SJSA1 (cell line): ENCODE measurements at regions not wholly inside any gene's neighbourhood (a gene's known extent, or its start where the extent isn't known, plus 50 kb on each side); places are given as distances from the start of the nearest gene placed in this dataset.

Experiments used
- DNase-seq, 2 experiments: peaks; one replicate each; pipeline ENCODE4 v3.0.0-alpha.2; 2015 to 2020; ENCODE audit warnings: low spot score in 2 of 2, low read depth in 1 of 2
- H3K27ac ChIP-seq: fragments of 250-450 bp; sonication (Bioruptor Pico); 2 replicates; pipeline ENCODE4 v1.5.1; 2020; ENCODE audit warnings: mild to moderate bottlenecking, moderate library complexity
- H3K27me3 ChIP-seq: fragments of 250-450 bp; sonication (Bioruptor Pico); replicated peaks from 2 replicates; pipeline ENCODE4 v1.5.1; 2020; ENCODE audit warnings: mild to moderate bottlenecking, moderate library complexity
- H3K36me3 ChIP-seq: fragments of 250-450 bp; sonication (Bioruptor Pico); 2 replicates; pipeline ENCODE4 v1.5.1; 2020; ENCODE audit warnings: mild to moderate bottlenecking
- H3K4me1 ChIP-seq: fragments of 250-450 bp; sonication (Bioruptor Pico); replicated peaks from 2 replicates; pipeline ENCODE4 v1.6.1; 2021; ENCODE audit warnings: mild to moderate bottlenecking
- H3K4me3 ChIP-seq: fragments of 250-450 bp; sonication (Bioruptor Pico); 2 replicates; pipeline ENCODE4 v1.5.1; 2020; ENCODE audit warnings: mild to moderate bottlenecking
- H3K9me3 ChIP-seq: fragments of 250-450 bp; sonication (Bioruptor Pico); replicated peaks from 2 replicates; pipeline ENCODE4 v1.5.1; 2020; ENCODE audit warnings: mild to moderate bottlenecking

DNA sequence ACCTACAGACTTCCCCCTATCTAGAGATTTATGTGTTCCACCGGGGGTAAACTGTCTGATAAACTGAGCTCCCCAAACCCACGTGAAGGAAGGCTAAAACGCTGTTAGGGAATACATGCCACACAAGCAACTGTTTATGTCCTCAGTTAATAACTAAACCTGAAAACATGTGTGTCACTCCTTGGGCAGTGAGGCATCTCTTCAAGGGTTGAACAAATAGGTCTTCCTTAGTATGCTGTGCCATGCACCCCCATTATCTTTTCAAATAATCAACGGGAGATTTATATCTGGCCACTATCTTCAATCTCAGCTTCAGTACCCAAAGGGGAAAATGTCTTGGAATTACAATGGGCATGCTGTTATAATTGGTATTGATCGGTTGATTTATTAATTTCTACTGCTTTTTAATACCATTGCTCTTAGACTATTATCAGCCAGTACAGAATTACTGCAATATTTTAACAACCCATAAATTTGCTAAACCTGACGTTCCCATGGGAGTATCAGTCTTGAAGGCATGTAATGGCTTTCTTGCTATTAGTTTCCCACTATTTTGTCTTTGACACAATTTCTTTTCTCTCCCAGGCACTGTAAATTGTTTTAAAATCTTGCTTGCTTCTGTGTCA, 279.2 kb upstream of the P2RY1 start:
- H3K4me1 ChIP-seq = no peaks in the 10 kb centered on the region
- DNase-seq = no peak
- H3K4me3 ChIP-seq = no peak overlapping the region
- no peaks in the 10 kb centered on the region for H3K27me3 ChIP-seq
- H3K27ac ChIP-seq = no peak overlapping the region
- H3K36me3 ChIP-seq = no peaks in the 10 kb centered on the region
- no peaks in the 10 kb centered on the region for H3K9me3 ChIP-seq

DNA sequence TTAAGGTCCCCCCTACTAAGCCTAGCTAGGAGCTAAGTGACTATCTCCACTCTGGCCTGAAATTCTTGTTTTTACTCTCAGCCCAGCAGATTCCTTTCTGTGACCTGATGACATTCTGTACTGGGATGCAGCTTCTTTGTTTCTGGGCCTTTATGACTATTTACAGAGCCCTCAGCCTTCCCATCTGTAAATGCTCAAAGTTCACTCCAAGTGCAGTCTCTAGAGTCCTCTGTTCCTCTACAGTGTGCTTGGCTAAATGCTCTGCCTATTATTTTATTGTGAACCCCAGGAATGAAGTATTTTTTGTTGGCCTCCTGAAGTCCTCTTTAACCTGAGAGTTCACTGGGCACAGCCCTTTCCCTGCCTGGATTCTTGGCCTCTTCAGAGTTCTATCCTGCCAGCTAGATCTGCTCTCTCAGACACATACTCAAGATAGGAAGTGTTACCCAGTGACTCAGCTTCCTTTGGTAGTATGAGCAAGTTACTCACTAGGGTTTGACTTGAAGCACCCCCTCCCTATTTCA, 278.1 kb upstream of the P2RY1 start:
- no peaks in the 10 kb centered on the region for H3K36me3 ChIP-seq
- H3K27me3 ChIP-seq = no peaks in the 10 kb centered on the region
- H3K9me3 ChIP-seq = no peaks in the 10 kb centered on the region
- H3K27ac ChIP-seq = no peak overlapping the region
- no peak for DNase-seq
- H3K4me3 ChIP-seq = no peak overlapping the region
- H3K4me1 ChIP-seq = no peaks in the 10 kb centered on the region

DNA sequence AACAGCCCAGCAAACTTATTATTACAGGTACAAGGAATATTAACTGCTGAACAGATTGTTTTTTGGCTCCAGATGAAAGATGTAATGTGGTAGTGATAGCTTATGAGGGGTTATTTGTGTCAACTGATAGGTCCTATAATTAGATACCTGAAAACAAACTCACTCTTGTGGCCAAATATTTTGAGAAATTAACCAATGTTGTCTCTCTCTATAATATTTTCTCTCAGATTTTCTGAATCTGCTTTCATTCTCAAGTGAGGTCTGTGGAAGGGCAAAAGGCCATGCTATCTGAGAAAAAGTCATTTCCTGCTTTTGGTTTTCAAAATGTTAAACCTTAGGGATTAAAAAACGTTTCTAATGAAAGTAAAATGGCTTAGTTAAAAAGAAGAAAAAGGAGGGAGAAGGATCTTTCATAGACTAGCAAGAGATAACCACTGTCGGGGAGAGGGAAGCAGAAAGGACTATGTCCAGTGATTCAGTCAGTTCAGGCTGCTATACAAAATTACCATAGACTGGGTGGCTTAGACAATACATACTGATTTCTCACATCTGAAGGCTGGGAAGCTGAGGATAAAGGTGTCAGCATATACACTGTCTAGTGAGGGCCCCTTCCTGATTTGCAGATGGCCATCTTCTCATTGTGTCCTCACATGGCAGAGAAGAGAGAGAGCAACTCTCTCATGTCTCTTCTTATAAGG, 277.5 kb upstream of the P2RY1 start:
- no peaks in the 10 kb centered on the region for H3K9me3 ChIP-seq

DNA sequence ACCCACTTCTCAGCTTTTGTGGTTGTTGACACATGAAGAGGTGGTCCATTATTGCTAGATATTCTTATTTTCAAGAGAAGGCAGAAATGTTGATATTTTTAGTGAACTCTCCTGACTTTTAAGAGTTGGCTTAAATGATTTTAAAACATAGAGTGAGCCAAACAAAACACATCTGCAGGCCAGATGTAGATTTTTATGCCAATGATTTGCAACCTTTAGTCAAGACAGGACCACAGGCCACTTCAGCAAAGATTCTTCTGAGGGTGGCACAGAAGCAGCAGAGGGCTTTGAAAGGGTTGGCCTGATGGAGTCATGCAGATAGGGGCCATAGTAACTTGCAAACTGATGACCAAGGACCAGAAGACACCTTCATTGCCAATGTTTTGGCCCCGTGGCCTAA, 276.5 kb upstream of the P2RY1 start:
- no peak overlapping the region for H3K27ac ChIP-seq
- H3K9me3 ChIP-seq = no peaks in the 10 kb centered on the region
- H3K36me3 ChIP-seq = no peaks in the 10 kb centered on the region
- H3K4me3 ChIP-seq = no peak overlapping the region
- H3K27me3 ChIP-seq = no peaks in the 10 kb centered on the region
- no peaks in the 10 kb centered on the region for H3K4me1 ChIP-seq
- DNase-seq = no peak

More for the DNA sequence above, 277.5 kb upstream of the P2RY1 start:
- Histone ChIP-seq H3K27ac (no peak overlapping the region), H3K4me3 (no peak overlapping the region), H3K27me3 (no peaks in the 10 kb centered on the region), H3K4me1 (no peaks in the 10 kb centered on the region), H3K36me3 (no peaks in the 10 kb centered on the region)
- no peak for DNase-seq

DNA sequence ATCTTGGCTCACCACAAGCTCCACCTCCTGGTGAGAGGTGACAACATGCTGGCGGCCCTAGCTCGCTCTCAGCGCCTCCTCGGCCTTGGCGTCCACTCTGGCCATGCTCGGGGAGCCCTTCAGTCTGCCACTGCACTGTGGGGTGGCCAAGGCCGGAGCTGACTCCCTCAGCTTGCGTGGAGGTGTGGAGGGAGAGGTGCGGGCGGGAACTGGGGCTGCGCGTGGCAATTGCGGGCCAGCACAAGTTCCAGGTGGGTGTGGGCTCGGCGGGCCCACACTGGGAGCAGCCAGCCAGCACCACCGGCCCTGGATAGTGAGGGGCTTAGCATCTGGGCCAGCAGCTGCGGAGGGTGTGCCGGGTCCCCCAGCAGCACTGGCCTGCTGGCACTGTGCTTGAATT, 275.7 kb upstream of the P2RY1 start:
- H3K4me1 ChIP-seq = no peaks in the 10 kb centered on the region
- H3K27ac ChIP-seq = no peak overlapping the region
- H3K27me3 ChIP-seq = no peaks in the 10 kb centered on the region
- H3K9me3 ChIP-seq = no peaks in the 10 kb centered on the region
- no peak for DNase-seq
- H3K4me3 ChIP-seq = no peak overlapping the region
- H3K36me3 ChIP-seq = no peaks in the 10 kb centered on the region

DNA sequence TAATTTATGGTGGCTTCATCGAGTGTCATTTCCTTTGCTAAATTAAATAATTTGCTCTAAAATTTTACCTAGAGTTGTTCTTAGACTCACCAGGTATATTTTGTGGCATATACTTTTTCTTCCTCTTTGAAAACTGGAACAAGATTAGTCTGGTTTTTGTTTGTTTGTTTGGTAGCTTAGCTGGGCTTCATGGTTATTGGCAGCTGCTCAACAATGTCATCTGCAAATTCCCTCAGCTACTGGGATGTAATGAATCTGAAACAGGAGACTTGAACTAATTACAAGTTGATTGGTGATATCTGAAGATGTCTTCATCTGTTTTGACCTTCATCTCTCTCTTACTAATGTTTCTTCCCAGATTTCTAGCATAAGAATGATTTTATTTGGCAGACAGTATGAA, 270.5 kb upstream of the P2RY1 start:
- Histone ChIP-seq H3K27me3 (no peaks in the 10 kb centered on the region), H3K4me3 (no peak overlapping the region), H3K27ac (no peak overlapping the region), H3K4me1 (no peaks in the 10 kb centered on the region), H3K9me3 (no peaks in the 10 kb centered on the region), H3K36me3 (no peaks in the 10 kb centered on the region)
- DNase-seq = no peak

DNA sequence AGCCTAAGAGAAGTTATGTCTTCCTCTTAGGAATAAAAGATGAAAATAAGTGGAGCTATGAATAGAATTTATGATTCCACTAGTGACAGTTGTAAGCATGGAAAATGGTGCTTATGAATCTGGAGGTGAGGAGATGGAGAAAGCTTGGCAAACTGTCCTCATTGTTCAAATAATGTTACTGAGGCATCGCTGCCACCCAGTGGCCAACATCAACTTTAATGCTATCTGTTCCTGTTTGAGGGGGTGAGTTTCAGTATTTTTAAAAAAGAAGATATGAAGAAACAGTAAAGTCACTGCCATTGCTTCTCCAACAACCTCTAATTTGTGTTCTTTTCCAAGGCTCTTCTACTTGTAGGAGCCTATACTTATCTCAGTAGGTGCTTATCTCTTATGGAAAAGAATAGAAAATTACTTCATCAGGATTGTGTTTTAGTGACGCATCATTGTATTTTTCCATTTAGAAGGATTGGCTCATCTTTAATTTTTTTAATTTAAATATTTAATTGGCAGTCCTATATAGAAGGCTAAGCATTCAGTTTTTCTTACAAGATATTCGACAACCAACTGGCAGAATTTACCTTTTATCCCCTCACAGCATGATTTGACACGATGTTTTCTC, 260.4 kb upstream of the P2RY1 start:
- H3K36me3 ChIP-seq = no peaks in the 10 kb centered on the region
- H3K4me3 ChIP-seq = no peak overlapping the region
- H3K4me1 ChIP-seq = no peaks in the 10 kb centered on the region
- H3K27ac ChIP-seq = no peak overlapping the region
- DNase-seq = peak in 1 of 2 experiments; percentile 9
- H3K9me3 ChIP-seq = no peaks in the 10 kb centered on the region
- H3K27me3 ChIP-seq = peaks cover 4% of the 10 kb centered on the region

DNA sequence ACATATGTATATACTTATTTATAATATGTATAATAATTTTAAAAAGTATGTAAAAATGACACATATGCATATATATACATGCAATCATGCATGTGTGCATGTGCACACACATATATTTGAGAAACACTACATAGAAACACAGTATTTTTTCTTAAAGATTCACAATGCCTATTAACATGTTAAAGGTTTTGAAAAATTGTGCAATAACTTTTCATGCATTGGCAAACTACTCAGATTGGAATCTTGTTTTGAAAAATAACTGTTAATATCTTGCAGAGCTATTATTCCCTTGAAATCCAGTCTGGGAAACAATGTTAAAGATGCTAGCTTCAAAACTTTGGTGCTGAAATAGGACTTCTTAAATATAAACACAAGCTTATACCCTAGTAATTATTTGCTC, 256.2 kb upstream of the P2RY1 start:
- no peak for DNase-seq
- Histone ChIP-seq H3K4me3 (no peak overlapping the region), H3K27me3 (peaks cover 16% of the 10 kb centered on the region), H3K9me3 (no peaks in the 10 kb centered on the region), H3K27ac (no peak overlapping the region), H3K36me3 (no peaks in the 10 kb centered on the region), H3K4me1 (no peaks in the 10 kb centered on the region)

DNA sequence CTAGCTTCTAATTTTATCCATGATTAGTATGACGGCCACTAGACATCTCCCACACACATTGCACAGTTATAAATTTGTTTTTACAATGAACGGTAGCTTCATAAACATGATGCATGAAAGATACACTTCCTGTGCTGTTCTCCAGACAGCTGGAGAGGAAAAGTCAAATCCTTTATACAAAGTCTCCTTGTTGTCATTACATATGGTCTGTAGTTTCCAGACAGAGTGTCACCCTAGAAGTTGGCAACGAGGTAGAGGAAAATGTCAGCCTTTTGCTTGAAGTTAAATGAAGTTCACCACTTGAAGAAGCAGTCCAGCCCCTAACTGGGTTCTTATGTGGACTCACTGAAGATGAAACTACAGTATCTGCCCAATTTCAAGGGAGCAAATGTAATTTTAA, 253.0 kb upstream of the P2RY1 start:
- Histone ChIP-seq H3K27me3 (peaks cover 16% of the 10 kb centered on the region), H3K27ac (no peak overlapping the region), H3K9me3 (no peaks in the 10 kb centered on the region), H3K4me1 (no peaks in the 10 kb centered on the region), H3K4me3 (no peak overlapping the region), H3K36me3 (no peaks in the 10 kb centered on the region)
- DNase-seq = no peak

DNA sequence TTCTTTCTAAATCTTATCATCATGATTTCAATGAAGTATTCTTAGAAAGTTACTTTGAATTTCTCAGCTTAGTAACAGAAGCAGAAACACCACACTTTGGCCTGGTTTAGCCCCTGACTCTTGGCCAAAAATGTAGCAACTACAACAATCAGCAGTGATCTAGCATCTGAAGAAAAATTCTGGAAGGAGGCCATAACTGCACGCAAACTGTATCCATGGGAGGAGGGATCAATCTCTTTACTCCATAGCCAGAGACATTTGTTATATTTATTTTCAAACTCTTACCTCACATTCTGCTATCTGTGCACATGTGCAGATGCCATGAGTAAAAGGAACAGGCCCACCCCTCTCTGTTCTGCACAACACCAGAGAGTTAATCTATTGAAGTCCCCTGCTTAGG, 251.0 kb upstream of the P2RY1 start:
- Histone ChIP-seq H3K36me3 (no peaks in the 10 kb centered on the region), H3K27ac (no peak overlapping the region), H3K4me3 (no peak overlapping the region), H3K27me3 (peaks cover 12% of the 10 kb centered on the region), H3K4me1 (no peaks in the 10 kb centered on the region), H3K9me3 (no peaks in the 10 kb centered on the region)
- no peak for DNase-seq

DNA sequence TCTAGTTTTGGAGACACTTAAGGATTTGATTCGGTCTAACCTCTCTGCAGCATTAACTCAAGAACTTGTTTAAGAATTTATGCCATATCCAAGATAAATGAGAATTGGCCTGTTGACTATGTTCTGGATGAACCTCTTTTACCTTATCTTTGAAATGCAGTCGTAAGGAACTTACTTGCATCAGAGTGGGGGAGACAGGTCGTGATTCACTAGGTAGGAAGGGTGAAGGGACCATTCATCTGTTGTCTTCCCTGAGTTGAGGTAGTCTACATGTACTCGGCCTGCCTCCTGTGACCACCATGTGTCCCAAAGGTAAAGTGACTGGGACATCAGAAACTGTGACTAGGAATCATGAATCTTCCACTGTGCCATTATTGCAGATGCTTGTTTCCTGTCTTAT, 248.0 kb upstream of the P2RY1 start:
- H3K27me3 ChIP-seq = peaks cover 4% of the 10 kb centered on the region
- H3K27ac ChIP-seq = no peak overlapping the region
- no peaks in the 10 kb centered on the region for H3K36me3 ChIP-seq
- no peaks in the 10 kb centered on the region for H3K9me3 ChIP-seq
- H3K4me3 ChIP-seq = no peak overlapping the region
- H3K4me1 ChIP-seq = no peaks in the 10 kb centered on the region
- no peak for DNase-seq

DNA sequence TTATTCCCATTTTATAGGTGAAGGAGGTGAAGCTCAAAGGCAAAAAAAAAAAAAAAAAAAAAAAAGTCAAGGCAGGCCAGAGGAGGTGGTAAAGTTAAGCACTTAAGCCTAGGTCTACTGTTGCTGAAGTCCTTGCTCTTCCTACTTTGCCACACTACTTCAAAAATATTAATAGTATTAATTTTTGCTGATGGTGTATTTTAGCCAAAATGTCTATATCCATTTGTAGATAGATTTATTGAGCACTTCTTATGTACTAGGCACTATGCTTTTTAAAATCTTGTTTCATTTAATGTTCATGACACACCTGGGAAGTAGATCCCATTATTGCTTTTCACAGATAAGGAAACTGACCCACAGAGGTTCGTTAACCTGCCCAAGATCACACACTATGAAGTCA, 247.1 kb upstream of the P2RY1 start:
- Histone ChIP-seq H3K27ac (no peak overlapping the region), H3K4me3 (no peak overlapping the region), H3K4me1 (no peaks in the 10 kb centered on the region), H3K27me3 (no peaks in the 10 kb centered on the region; the same call in none of the 2 replicates), H3K36me3 (no peaks in the 10 kb centered on the region), H3K9me3 (no peaks in the 10 kb centered on the region)
- no peak for DNase-seq

DNA sequence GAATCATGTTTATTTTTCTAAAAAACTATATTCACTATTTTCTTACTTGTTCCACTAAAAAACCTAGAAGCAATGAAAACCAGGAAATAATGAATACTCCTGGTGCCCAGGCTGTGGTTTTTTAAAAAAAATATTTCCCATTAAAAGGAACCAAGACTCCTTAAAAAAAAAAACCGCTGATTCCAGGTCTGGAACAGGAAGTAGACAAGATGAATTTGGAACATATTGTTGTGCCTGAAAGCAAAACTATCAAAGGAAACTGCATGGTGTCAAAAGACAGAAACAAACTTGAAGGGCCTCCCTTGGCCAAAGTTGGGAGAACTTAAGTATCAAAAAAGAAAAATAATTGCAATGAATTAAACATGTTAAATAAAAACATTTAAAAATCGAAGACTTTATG, 245.3 kb upstream of the P2RY1 start:
- no peak for DNase-seq
- Histone ChIP-seq H3K4me3 (no peak overlapping the region), H3K9me3 (no peaks in the 10 kb centered on the region), H3K4me1 (no peaks in the 10 kb centered on the region), H3K27me3 (no peaks in the 10 kb centered on the region; the same call in none of the 2 replicates), H3K27ac (no peak overlapping the region), H3K36me3 (no peaks in the 10 kb centered on the region)

DNA sequence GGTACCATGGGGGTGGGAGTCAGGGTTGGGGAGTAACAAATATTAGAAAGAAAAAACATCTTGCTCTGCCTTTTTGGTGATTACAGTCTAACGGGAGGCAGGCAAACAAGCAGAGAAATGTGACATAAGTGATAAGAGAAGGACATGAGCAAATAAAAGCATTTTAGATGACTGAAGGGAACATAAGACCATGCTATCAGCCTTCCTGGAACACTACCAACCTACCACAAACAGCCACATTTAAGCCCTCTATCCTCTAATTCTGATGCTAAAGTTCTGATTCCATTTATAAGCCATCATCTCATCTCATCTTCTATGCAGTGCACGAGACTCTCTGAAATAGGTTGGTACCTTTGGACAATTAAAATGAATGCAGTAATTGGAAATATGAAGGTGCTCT, 243.4 kb upstream of the P2RY1 start:
- Histone ChIP-seq H3K27me3 (no peaks in the 10 kb centered on the region), H3K9me3 (no peaks in the 10 kb centered on the region), H3K27ac (no peak overlapping the region), H3K4me1 (no peaks in the 10 kb centered on the region), H3K36me3 (no peaks in the 10 kb centered on the region), H3K4me3 (no peak overlapping the region)
- no peak for DNase-seq
